ENCODE measurements at regions not wholly inside any gene's neighbourhood (a gene's known extent, or its start where the extent isn't known, plus 50 kb on each side); places are given as distances from the start of the nearest gene placed in this dataset.
A peak's percentile ranks its signal among the peaks of the same experiment; 100 is the strongest.

DNA sequence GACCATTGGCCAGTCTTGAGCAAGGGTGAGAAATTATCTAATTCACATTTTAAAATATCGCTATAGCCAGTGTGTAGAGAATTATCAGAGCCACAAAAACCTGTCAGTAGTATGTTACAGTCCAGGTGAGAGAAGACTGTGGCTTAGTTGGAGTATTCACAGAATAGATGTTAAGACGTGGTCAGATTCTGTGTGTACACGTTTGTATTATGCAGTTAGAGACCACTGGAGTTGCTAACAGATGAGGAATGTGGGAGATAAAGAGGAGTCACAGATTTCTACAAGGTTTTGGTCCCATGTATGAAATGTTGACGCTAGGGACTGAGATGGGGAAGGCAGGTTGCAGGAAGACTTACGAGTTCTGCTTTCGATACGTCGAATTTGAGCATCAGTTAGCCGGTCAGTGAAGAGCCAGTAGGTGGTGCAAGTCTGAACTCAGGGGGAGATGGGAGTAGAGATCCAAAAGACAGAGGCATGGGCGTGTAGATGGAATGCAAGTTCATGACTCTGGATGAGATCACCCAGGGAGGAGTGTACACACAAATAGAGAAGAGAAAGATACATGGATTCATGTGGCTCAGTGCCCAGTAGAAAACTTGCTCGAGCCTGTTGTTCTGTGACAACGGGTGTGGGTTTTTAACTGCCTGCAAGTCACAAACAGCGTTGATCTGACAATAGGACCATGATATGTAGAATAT, 114.8 kb upstream of the FLRT2 start:
- peak; percentile 87 for DNase-seq (ENCODE audit: low read depth)

DNA sequence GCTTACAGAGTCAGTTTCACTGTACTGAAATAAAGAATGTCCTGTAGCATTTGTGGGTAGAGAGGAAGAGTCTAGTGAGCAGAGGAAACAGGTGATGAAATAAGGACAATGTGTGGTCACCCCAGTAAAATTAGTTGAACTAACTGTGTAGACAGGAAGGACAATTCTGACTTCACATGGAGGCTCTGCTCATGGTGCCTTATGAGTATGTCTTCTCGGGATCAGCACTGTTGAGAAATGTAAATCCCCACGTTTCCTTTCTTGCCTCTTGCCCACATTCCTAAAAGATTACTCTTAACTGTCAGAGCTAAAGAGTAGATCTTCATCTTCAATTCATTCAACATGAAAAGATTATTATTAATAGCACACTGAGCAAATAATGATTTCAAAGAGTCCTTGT, 113.2 kb upstream of the FLRT2 start:
- peak; percentile 41 for DNase-seq (ENCODE audit: low read depth)

DNA sequence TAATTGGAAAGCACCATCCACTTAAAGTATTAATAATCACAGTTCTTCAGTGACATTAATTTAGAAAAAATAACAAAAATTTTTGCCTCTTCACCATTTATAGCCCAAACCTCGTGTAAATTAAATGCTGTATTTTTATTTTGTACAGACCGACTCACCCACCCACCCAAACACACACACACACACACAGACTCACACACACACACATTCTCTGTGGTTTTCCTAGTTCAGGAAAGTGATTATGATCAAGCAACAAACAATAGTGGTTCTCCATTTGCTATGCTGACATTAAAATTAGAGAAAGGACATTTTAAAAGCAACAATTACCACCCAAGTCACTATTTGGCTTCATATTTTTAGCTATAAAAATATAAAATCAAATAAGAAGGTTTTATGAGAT, 112.5 kb upstream of the FLRT2 start:
- no peak for DNase-seq (ENCODE audit: low read depth)

DNA sequence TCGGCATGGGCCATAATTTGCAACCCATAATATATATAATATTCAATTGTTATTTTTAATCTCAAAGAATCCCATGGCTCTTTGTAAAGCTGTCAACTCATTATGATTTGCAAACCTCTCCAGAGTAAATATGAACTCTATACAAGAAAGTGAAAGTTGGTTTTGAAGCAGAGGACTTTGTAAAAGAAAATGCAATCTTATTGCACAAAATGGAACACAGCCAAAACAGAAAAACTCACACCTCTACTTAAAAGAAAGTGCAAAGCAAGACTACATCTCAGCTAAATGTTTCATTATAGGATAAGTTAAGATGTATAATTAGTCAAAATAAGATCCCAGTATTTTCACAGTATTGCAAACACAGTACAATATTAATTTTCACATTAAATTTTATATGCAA, 111.2 kb upstream of the FLRT2 start:
- no peak for DNase-seq (ENCODE audit: low read depth)

DNA sequence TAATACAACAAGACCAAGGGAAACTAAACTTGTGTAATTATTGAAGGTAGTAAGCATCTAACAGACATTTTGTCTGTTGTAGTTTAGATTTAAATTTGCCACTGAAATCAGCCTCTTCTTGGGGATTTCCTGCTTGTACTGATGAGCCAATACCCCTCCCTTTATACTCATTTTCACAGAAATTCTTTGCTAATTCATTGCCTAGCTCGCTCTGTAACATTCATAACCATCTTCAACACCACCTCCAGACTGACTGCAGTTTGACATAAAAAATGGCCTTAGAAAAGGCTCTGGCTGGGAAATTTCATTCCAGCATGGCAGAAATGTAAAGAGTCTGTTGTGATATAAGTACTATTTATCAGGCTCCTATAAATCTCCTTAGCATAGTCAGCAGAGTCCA, 109.7 kb upstream of the FLRT2 start:
- DNase-seq (ENCODE audit: low read depth), result no peak

DNA sequence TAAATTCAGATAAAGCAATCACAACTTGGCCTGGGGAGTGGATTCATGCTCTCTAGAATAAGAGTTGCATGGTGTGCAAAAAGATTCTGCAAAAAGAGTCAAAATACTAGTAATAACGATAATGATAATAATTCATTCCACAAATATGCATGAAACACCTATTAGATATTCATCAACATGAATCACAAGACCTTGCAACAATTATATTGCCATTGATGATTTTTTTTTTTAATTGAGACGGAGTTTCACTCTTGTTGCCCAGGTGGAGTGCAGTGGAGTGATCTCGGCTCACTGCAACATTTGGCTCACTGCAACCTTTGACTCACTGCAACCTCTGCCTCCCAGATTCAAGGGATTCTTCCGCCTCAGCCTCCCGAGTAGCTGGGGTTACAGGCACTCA, 109.2 kb upstream of the FLRT2 start:
- no peak for DNase-seq (ENCODE audit: low read depth)

DNA sequence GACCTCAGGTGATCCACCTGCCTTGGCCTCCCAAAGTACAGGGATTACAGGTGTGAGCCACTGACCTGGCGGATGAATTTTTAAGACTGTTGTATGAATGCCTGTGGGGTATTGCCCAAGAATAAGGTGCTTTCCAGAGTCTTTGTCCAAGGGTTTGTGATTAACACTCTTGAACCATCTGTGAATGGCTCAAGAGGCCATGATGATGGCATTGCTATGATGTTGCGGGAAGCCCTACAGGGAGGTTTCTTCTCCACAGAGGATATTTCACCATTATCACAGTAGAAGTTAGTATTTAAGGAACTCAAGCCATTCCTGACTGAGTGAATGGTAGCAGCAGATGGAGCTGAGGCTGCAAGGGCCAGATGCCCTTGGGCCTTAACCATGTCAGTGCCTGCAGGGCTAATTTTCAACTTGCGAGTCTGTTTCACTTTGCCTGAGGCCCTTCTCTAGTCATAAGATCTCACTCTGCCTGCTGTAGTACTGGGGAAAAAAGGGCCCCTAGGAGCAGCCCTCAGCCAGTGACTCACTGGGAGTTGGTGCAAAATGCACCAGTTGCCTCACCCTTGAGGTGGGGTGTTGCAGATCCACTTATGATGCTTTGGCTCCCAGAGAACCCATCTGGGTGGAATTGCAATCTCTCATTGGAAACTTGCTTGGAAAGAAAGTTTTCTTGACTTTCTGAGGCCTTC, 108.6 kb upstream of the FLRT2 start:
- DNase-seq (ENCODE audit: low read depth), result peak; percentile 41

DNA sequence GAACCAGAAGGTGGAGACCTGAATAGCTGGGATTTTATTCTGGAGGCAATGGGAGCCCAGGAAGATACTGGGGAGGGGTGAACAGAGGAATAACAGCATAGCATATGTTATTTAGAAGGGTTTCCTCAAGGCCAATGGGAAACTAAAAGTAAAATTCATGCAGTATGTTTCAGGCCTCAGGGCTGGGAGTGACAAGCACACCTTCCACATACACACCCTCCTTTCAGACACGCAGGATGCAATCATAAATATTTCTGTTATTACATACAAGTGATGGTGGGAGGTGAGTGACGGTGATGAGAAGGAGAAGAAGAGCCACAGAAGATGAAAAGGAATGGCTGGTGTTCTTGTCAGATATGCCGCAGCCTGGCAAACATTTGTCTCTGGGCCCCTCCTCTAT, 106.1 kb upstream of the FLRT2 start:
- DNase-seq (ENCODE audit: low read depth), result no peak

DNA sequence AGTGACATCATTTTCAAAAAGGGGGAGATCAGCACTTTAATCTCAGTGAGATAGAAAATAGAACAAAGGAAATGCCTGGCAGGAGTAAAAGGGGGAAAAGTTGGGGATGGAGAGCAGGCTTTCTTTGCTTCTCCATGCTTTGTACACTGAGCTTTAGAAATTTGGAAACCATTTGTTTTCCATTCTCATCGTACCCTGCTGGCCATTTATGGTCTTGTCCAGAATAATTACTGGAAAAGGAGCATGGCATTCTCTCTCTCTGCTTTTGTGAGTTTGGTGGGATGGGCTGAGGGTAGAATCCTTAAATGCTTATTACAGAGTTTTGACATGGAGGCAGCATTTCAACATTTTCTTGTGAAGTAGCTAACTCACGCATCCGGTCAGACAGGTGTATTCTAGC, 104.4 kb upstream of the FLRT2 start:
- DNase-seq (ENCODE audit: low read depth), result no peak

DNA sequence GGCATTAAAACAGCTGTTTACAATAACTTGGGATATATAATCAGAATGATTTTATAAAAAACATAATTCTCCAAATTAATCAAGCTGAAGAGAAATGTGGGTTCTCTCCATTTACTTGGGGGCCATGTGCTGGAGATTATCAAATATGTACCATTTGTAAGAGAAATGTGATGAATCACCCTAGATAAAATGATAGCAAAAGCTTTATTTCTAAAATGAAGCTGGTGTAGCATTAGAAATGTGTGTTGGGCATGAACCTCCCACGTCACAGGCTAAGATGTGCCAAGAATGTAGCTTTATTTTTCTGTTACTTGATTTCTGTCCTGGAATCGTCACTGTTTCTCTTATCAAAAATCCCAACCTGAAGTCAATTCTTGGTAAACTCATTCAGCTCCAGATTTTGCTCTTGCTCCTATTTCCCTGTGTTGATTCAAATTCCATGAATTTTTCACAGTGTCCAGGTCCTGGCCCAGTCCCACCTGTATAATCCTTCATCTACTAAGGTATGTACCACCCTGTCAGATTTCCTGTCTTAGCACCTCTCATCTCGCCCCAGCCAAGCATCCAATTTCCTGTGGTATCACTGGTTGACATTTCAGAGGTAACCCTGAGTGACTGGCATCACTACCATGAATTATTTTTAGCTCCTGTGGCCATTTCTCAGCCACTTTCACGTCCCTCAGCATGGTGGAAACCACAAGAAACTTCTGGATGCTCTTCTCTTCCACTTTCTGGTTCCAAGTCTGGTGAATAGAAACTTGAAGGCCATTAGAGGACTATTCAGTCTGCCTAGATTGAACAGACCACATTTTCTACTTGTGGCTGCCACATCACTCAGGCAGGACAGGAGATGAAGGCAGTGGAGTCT, 103.6 kb upstream of the FLRT2 start:
- DNase-seq (ENCODE audit: low read depth), result no peak

DNA sequence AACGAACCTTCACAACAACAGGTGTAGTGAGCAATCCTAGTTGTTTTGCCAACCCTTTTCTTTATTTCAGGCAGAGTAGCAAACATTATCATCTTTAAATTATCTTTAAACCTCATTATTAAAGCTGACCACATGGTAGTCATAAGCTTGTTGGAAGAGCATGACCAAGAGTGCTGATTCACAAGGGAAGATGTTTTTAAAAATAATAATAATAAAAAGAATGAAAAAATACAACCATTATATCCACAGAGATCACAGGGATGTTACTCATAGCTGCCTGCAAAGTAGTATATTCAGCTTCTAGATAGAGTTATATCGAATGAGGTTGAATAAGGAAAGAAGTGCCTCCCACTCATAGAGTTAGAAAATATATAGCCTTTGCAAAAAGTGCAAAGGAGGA, 101.0 kb upstream of the FLRT2 start:
- no peak for DNase-seq (ENCODE audit: low read depth)

DNA sequence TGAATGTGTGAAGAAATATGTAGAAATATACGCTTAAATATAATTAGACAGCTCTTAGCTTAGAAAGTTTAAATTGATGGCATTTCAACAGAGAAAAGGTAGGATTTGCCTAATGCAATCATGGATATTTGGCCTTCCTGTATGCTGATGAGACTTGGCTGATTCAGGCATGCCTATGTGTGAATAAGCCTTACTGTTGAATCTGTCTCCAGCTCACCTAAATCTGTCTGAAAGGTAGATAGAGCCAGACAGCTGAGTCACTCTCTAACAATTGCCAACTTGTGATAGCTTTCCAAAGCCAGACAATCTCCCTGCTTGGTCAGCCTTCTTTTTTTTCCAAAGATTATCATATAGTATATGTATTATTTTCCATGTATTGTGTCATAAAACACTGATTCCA, 92.8 kb upstream of the FLRT2 start:
- peak; percentile 58 for DNase-seq (ENCODE audit: low read depth)

DNA sequence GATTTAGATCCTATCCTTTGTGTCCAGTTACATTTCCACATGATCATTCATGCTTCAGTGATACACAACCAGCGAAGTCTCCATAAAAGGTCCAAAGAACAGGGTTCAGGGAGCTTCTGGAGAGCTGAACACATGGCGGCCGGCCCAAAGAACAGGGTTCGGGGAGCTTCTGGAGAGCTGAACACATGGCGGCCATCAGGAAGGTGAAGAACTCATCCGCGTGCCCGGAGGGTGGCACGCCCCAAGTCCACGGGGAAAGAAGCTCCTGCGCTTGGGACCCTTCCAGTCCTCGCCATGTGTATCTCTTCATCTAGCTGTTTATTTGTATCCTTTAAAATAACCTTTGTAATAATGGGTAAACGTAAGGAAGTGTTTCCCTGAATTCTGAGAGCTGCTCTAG, 91.9 kb upstream of the FLRT2 start:
- no peak for DNase-seq (ENCODE audit: low read depth)

DNA sequence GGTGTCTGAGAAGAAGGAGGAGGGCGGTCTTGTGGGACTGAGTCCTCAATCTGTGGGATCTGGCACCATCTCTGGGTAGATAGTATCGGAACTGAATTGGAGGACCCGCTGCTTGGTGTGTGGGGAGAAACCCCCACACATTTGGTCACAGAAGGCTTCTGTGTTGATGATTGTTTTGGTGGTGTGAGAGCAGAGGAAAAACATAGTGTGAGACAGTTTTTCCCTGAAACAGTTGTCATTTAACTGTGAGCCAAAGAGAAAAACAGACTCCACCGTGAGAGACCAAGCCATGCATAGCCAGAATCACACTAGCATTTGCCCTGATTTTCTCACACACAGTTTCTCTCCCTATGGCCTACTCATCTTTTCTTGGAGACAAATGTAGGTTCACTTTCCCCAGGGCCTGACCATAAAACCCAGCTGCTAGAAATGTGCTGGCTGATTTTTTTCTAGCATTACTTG, 91.4 kb upstream of the FLRT2 start:
- DNase-seq (ENCODE audit: low read depth), result no peak

DNA sequence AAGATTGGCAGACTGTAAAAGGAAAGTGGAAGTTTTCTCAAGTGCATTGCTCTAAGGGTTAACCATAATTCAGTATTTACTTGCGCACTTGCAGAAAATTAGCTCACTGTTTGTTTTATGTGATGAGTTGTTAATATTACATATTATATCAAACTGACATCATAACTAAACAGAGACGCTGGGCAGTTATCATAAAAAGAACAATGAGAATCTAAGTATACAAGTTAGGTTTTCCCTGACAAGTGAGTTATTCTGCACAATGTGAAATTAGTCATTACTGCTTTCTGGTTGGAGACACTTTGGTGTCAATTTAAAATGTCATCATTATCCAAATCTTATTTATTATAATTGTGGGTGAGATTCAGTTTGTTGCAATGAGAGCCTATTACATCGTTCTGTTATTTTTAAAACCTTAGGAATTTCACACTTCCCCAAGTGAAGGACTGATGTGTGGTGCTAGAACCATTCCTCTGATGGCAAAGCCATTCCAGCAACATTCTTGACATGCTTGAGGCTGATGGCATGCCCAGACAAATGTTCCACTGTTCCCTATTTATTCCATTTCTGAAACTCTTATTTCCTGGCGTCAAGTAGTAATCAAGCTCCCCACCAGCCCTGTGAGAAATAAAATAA, 90.1 kb upstream of the FLRT2 start:
- DNase-seq (ENCODE audit: low read depth), result peak; percentile 23

DNA sequence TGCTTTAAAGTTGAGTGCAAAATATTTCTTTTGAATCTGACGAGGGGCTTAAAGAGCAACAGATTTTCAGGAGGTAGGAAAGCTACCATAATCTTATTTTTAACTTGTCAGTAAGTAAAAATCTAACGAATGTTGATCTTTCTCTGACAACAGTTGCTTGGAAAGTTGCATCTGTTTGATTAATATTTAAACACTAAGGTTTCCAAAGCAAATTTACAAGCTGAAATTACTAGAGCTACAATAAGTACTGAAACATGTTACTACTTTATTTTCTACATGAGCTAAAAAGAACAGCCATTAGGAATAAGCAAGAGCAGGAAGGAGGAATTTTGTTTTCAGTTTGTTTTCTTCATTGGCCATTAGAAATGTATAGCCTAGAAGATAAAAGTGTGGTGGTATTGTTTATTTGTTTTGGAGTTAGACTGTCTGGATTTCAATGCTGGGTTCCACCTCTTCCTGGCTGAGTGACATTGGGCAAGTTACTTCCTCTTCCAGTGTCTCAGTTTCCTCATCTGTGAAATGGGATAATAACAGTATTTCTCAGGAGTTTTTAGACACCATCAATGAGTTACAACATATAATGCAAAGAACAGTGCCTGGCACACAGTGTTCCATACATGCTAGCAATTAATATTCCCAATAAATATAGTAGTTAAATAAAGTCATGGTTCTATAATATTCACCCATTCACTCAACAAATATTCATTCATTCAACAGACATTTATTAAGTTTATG, 87.9 kb upstream of the FLRT2 start:
- DNase-seq (ENCODE audit: low read depth), result no peak

DNA sequence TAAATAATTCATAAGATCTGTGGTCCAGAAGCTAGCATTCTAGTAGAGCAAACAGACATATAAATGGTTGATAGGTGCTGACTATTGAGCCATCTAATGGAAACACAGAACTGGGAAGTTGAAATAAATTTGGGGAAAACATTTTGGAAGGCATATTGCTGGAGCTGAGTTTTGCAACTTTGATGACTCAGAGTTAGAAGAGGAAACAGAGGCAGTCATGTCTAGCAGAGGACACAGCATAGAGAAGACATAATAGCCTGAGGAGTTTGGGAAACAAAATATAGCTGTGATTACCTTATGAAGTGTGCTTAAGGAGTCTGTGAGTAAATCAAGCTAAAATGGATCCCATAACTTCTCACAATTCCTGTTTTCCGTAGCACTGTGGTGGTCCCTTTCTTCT, 86.9 kb upstream of the FLRT2 start:
- DNase-seq (ENCODE audit: low read depth), result no peak

DNA sequence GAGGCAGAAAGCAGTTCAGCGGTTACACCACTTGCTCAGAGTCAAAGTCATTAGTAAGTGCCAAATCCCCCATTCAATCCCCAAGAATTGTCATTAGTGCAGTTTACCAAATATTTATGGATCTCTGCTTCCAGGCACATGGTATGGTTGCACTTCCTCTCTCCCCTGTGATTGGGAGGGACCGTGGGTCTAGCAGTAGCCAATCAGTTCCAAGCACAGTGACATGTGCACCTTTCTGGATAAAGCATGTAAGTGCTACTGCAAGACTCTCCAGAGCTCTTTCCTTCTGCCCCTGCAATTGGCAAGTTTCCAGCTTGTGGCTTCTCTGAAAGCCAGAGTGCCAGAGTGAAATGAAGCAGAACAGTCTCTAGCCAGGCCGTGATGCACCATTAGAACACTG, 85.3 kb upstream of the FLRT2 start:
- peak; percentile 49 for DNase-seq (ENCODE audit: low read depth)

DNA sequence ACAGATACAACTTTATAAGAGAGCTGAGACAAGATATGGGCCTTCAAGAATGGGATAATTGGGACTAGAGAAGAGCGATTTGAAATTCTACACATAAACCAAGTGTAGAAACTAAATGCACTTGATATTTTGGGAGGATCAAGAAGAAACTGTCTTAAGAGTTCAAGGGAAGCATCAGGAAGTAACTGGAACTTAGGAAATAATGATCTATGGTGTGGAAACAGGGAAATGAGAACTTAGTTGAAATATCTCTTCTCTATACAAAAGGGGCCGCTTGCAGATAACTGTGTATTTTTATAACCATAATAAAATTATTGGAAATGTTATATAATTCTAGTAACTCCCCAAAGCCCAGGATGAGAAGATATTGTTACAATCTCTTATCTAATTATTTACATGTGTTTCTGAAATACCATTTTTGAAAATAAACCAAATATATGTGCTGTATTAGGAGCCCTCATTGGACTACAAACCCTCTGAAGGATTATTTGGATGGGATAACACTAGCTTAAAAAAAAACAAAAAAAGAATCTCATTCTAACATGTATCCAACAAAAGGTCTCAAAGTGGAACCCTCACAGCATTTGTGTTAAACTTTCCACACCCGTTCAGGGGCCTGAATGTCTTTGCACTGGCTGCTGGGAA, 84.7 kb upstream of the FLRT2 start:
- no peak for DNase-seq (ENCODE audit: low read depth)

DNA sequence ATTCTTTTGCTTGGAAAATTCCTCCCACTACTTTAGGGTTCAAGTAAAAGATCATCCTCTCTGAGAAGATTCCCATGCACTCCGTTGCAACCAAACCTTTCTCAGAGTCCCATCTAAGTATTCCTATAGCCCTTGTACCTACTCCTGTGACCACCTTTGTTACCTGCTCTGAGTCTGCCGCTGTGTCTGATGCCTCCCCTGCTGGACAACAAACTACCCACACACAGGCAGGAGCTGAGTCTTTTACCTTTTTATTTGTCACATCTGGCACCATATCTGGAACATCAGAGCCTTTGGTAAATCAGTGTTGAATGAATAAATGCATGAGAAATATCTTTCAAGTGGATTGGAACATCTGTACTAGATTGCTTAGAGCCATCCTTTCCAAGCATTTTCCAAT, 82.1 kb upstream of the FLRT2 start:
- no peak for DNase-seq (ENCODE audit: low read depth)

DNA sequence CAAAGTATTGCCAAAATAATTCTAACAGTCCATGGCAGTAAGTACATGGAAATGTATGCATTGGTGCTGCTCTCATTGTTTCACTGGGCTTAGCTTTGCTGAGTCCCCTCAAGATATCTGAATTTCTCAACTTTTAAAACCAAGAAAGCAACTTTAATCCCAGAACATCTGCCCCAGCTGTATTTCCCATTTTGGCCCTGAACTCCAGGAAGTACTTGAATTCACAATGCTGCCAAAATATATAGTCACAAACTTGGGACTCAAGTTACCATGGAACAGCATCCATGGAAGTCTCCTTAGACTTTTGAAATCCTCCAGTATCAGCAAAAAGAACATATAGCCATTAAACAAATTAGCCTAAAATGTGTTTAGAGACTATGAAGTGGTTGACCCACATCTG, 78.5 kb upstream of the FLRT2 start:
- DNase-seq (ENCODE audit: low read depth), result no peak

All from Daoy (cell line).